B cell (primary cell): ENCODE measurements at regions not wholly inside any gene's neighbourhood (a gene's known extent, or its start where the extent isn't known, plus 50 kb on each side); places are given as distances from the start of the nearest gene placed in this dataset.
"Not testable (repeated sequence)": the region's sequence is repeated elsewhere in the genome, so short reads cannot be mapped to it uniquely, and the experiment has no call there.

Experiments used
- EZH2 ChIP-seq: IDR thresholded peaks from 2 replicates; pipeline ENCODE4 v1.6.1; 2012; ENCODE audit warnings: borderline replicate concordance, low read depth, mild to moderate bottlenecking, moderate library complexity, low read length; ENCODE audit not compliant: insufficient read depth, poor library complexity, severe bottlenecking
- TF ChIP-seq, protein P1 (sequence below): fragments of 200-600 bp; IDR thresholded peaks from one replicate; pipeline ENCODE4 v1.8.0; 2022; ENCODE audit warnings: antibody characterized with exemption, mild to moderate bottlenecking

GRCh38 chr3:195642311-195642710 is 58.6 kb upstream of the APOD start:
- TF ChIP-seq, protein P1, sequence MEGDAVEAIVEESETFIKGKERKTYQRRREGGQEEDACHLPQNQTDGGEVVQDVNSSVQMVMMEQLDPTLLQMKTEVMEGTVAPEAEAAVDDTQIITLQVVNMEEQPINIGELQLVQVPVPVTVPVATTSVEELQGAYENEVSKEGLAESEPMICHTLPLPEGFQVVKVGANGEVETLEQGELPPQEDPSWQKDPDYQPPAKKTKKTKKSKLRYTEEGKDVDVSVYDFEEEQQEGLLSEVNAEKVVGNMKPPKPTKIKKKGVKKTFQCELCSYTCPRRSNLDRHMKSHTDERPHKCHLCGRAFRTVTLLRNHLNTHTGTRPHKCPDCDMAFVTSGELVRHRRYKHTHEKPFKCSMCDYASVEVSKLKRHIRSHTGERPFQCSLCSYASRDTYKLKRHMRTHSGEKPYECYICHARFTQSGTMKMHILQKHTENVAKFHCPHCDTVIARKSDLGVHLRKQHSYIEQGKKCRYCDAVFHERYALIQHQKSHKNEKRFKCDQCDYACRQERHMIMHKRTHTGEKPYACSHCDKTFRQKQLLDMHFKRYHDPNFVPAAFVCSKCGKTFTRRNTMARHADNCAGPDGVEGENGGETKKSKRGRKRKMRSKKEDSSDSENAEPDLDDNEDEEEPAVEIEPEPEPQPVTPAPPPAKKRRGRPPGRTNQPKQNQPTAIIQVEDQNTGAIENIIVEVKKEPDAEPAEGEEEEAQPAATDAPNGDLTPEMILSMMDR: not testable (repeated sequence)
- TF ChIP-seq EZH2: not testable (repeated sequence)
